Dermis blood vessel endothelial cell (primary cell): ENCODE measurements at regions not wholly inside any gene's neighbourhood (a gene's known extent, or its start where the extent isn't known, plus 50 kb on each side); places are given as distances from the start of the nearest gene placed in this dataset.

Source experiments
- DNase-seq: peaks from one replicate; pipeline ENCODE4 v3.0.0; 2010

- DNase-seq: no peak
Observed at GRCh38 chr10:88174391-88174790, 311.0 kb downstream of the PTEN start.

- no peak for DNase-seq
Observed at GRCh38 chr10:88178758-88179157, 315.3 kb downstream of the PTEN start.

- no peak for DNase-seq
Observed at GRCh38 chr10:88179831-88180230, 316.4 kb downstream of the PTEN start.

- DNase-seq: no peak
Observed at GRCh38 chr10:88181902-88182600, 318.6 kb downstream of the PTEN start.

- no peak for DNase-seq
Observed at GRCh38 chr10:88182601-88182930, 319.1 kb downstream of the PTEN start.

GRCh38 chr10:88184543-88185297 lies 321.3 kb downstream of the PTEN start:
- no peak for DNase-seq

- no peak for DNase-seq
Observed at GRCh38 chr10:88185830-88186229, 322.4 kb downstream of the PTEN start.

- DNase-seq: no peak
Observed at GRCh38 chr10:88186335-88186734, 322.9 kb downstream of the PTEN start.

GRCh38 chr10:88187472-88187871 lies 324.0 kb downstream of the PTEN start:
- DNase-seq: no peak

- DNase-seq: no peak
Observed at GRCh38 chr10:88190123-88190522, 326.7 kb downstream of the PTEN start.

- no peak for DNase-seq
Observed at GRCh38 chr10:88190540-88191235, 327.3 kb downstream of the PTEN start.

GRCh38 chr10:88193018-88193417 lies 329.6 kb downstream of the PTEN start:
- no peak for DNase-seq

GRCh38 chr10:88194041-88194887 lies 330.8 kb downstream of the PTEN start:
- no peak for DNase-seq

- no peak for DNase-seq
Observed at GRCh38 chr10:88194961-88195367, 331.5 kb downstream of the PTEN start.

- no peak for DNase-seq
Observed at GRCh38 chr10:88195841-88196240, 332.4 kb downstream of the PTEN start.

- DNase-seq: no peak
Observed at GRCh38 chr10:88196291-88196690, 332.9 kb downstream of the PTEN start.

GRCh38 chr10:88198023-88198422 lies 334.6 kb downstream of the PTEN start:
- no peak for DNase-seq

- DNase-seq: no peak
Observed at GRCh38 chr10:88200312-88201032, 337.0 kb downstream of the PTEN start.

- no peak for DNase-seq
Observed at GRCh38 chr10:88205842-88206446, 342.5 kb downstream of the PTEN start.

- no peak for DNase-seq
Observed at GRCh38 chr10:88207121-88207546, 343.7 kb downstream of the PTEN start.

- DNase-seq: no peak
Observed at GRCh38 chr10:88209231-88209630, 345.8 kb downstream of the PTEN start.
